ENCODE measurements at regions not wholly inside any gene's neighbourhood (a gene's known extent, or its start where the extent isn't known, plus 50 kb on each side); places are given as distances from the start of the nearest gene placed in this dataset.

- Histone ChIP-seq H3K4me3 (replicated peaks in 1 of 3; ENCODE audit: low read depth in 2 of 3, low read length in 3 of 3) (no peak overlapping the region), H3K4me2 (replicated peaks; ENCODE audit: extremely low read depth, low read length, poor library complexity, severe bottlenecking) (no peak overlapping the region), H3K9me3 (replicated peaks in 1 of 2; ENCODE audit: control insufficient read depth in 1 of 2, insufficient read depth in 1 of 2, low read length in 2 of 2) (no peaks in the 10 kb centered on the region), H3K4me1 (ENCODE audit: control insufficient read depth in 1 of 2, insufficient read depth in 2 of 2, low read length in 2 of 2) (no peaks in the 10 kb centered on the region), H3K27ac (ENCODE audit: low read depth in 1 of 2, low read length in 2 of 2) (no peak overlapping the region), H3K27me3 (ENCODE audit: control insufficient read depth in 2 of 2, insufficient read depth in 2 of 2, low read length in 2 of 2) (no peaks in the 10 kb centered on the region), H3K9ac (ENCODE audit: insufficient read depth, low read length, poor library complexity, severe bottlenecking) (no peak overlapping the region), H2AFZ (ENCODE audit: insufficient read depth, low read depth, low read length, poor library complexity, severe bottlenecking) (no peak overlapping the region), H3K36me3 (replicated peaks in 1 of 2; ENCODE audit: control insufficient read depth in 1 of 2, insufficient read depth in 2 of 2, low read length in 2 of 2) (no peaks in the 10 kb centered on the region), H4K20me1 (ENCODE audit: insufficient read depth, low read length) (no peaks in the 10 kb centered on the region), H3K79me2 (ENCODE audit: insufficient read depth, low read length) (no peaks in the 10 kb centered on the region)
- TF ChIP-seq CTCF (IDR thresholded peaks at IDR 0.05): no peak
- no peak for DNase-seq
- no CpG with 5 or more reads among the region's 1 CpG for WGBS (ENCODE audit: insufficient coverage)
- intact Hi-C loops (cut with micrococcal nuclease): no loop called here
- Mint-ChIP-seq H3K36me3 (no peaks in the 10 kb centered on the region), H3K4me3 (no peak overlapping the region), H3K9me3 (peaks cover 0 to 9% (median 2%) of the 10 kb centered on the region in 7 donors), H3K27ac (no peak overlapping the region), H3K4me1 (no peaks in the 10 kb centered on the region), H3K27me3 (ENCODE audit: low read depth in 3 of 3) (no peaks in the 10 kb centered on the region)
Measured at GRCh38 chr12:29921307-29921706, 137.6 kb upstream of the TMTC1 start.

DNA sequence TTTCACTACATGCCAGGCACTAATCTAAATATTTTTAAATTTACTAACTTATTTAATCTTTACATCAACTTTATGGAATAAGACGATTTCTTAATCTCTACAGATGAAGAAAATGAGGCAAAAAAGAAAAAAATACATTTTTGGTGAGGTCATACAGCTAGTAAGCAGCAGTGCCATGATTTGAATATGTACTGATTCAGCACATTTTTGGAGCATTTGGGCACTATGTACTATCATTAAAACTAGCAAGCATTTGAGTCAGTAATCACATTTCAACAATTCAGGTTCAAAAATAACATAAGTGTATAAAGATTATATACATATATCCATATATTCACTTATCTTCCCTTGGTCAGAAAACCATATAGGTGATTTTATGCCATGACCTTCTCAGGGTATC is 124.4 kb upstream of the TMTC1 start:
- H2AFZ ChIP-seq (ENCODE audit: insufficient read depth, low read depth, low read length, poor library complexity, severe bottlenecking): no peak overlapping the region
- H3K79me2 ChIP-seq (ENCODE audit: insufficient read depth, low read length): no peaks in the 10 kb centered on the region
- no peaks in the 10 kb centered on the region for H3K4me1 ChIP-seq (ENCODE audit: control insufficient read depth in 1 of 2, insufficient read depth in 2 of 2, low read length in 2 of 2)
- H3K4me3 Mint-ChIP-seq: no peak overlapping the region
- no peaks in the 10 kb centered on the region for H3K36me3 ChIP-seq (replicated peaks in 1 of 2; ENCODE audit: control insufficient read depth in 1 of 2, insufficient read depth in 2 of 2, low read length in 2 of 2)
- no peak overlapping the region for H3K4me2 ChIP-seq (replicated peaks; ENCODE audit: extremely low read depth, low read length, poor library complexity, severe bottlenecking)
- peaks cover 5 to 10% of the 10 kb centered on the region in 2 donors for H3K9me3 ChIP-seq (replicated peaks in 1 of 2; ENCODE audit: control insufficient read depth in 1 of 2, insufficient read depth in 1 of 2, low read length in 2 of 2)
- peaks cover 6 to 21% (median 11%) of the 10 kb centered on the region in 7 donors for H3K9me3 Mint-ChIP-seq
- no peak for TF ChIP-seq CTCF (IDR thresholded peaks at IDR 0.05)
- peaks cover 0 to 1% (median 0%) of the 10 kb centered on the region in 3 donors for H3K27me3 Mint-ChIP-seq (ENCODE audit: low read depth in 3 of 3)
- H3K4me3 ChIP-seq (replicated peaks in 1 of 3; ENCODE audit: low read depth in 2 of 3, low read length in 3 of 3): no peak overlapping the region
- H3K27ac ChIP-seq (ENCODE audit: low read depth in 1 of 2, low read length in 2 of 2): no peak overlapping the region
- no peaks in the 10 kb centered on the region for H3K4me1 Mint-ChIP-seq
- no peak for DNase-seq
- no peaks in the 10 kb centered on the region for H3K27me3 ChIP-seq (ENCODE audit: control insufficient read depth in 2 of 2, insufficient read depth in 2 of 2, low read length in 2 of 2)
- no CpG with 5 or more reads among the region's 1 CpG for WGBS (ENCODE audit: insufficient coverage)
- intact Hi-C loops (cut with micrococcal nuclease): no loop called here
- no peak overlapping the region for H3K27ac Mint-ChIP-seq
- no peak overlapping the region for H3K9ac ChIP-seq (ENCODE audit: insufficient read depth, low read length, poor library complexity, severe bottlenecking)
- H3K36me3 Mint-ChIP-seq: no peaks in the 10 kb centered on the region
- H4K20me1 ChIP-seq (ENCODE audit: insufficient read depth, low read length): no peaks in the 10 kb centered on the region
